ENCODE measurements at regions not wholly inside any gene's neighbourhood (a gene's known extent, or its start where the extent isn't known, plus 50 kb on each side); places are given as distances from the start of the nearest gene placed in this dataset.

- DNase-seq = no peak
- peaks cover 0 to 10% (median 4%) of the 10 kb centered on the region in 7 donors for H3K9me3 Mint-ChIP-seq
- H3K36me3 ChIP-seq (replicated peaks in 1 of 2; ENCODE audit: control insufficient read depth in 1 of 2, insufficient read depth in 2 of 2, low read length in 2 of 2) = no peaks in the 10 kb centered on the region
- H3K4me3 ChIP-seq (replicated peaks in 1 of 3; ENCODE audit: low read depth in 2 of 3, low read length in 3 of 3) = no peak overlapping the region
- no peak overlapping the region for H2AFZ ChIP-seq (ENCODE audit: insufficient read depth, low read depth, low read length, poor library complexity, severe bottlenecking)
- no peak overlapping the region for H3K4me3 Mint-ChIP-seq
- H3K4me1 ChIP-seq (ENCODE audit: control insufficient read depth in 1 of 2, insufficient read depth in 2 of 2, low read length in 2 of 2) = no peaks in the 10 kb centered on the region
- no peak overlapping the region for H3K9ac ChIP-seq (ENCODE audit: insufficient read depth, low read length, poor library complexity, severe bottlenecking)
- no peaks in the 10 kb centered on the region for H3K4me1 Mint-ChIP-seq
- H3K27me3 ChIP-seq (ENCODE audit: control insufficient read depth in 2 of 2, insufficient read depth in 2 of 2, low read length in 2 of 2) = no peaks in the 10 kb centered on the region
- no peak overlapping the region for H3K27ac Mint-ChIP-seq
- no peaks in the 10 kb centered on the region for H3K9me3 ChIP-seq (replicated peaks in 1 of 2; ENCODE audit: control insufficient read depth in 1 of 2, insufficient read depth in 1 of 2, low read length in 2 of 2)
- no peaks in the 10 kb centered on the region for H4K20me1 ChIP-seq (ENCODE audit: insufficient read depth, low read length)
- 100% methylated on average over 1 of the region's 3 CpGs for WGBS (ENCODE audit: insufficient coverage)
- no peaks in the 10 kb centered on the region for H3K27me3 Mint-ChIP-seq (ENCODE audit: low read depth in 3 of 3)
- H3K27ac ChIP-seq (ENCODE audit: low read depth in 1 of 2, low read length in 2 of 2) = no peak overlapping the region
- H3K4me2 ChIP-seq (replicated peaks; ENCODE audit: extremely low read depth, low read length, poor library complexity, severe bottlenecking) = no peak overlapping the region
- no peaks in the 10 kb centered on the region for H3K36me3 Mint-ChIP-seq
- H3K79me2 ChIP-seq (ENCODE audit: insufficient read depth, low read length) = no peaks in the 10 kb centered on the region
- TF ChIP-seq CTCF (IDR thresholded peaks at IDR 0.05) = no peak
- intact Hi-C loops (cut with micrococcal nuclease) = no loop called here
Measured at GRCh38 chr12:58323676-58324075, 382.3 kb downstream of the ATP23 start.

GRCh38 chr12:58325561-58325960 is 384.2 kb downstream of the ATP23 start:
- H3K9ac ChIP-seq (ENCODE audit: insufficient read depth, low read length, poor library complexity, severe bottlenecking) = no peak overlapping the region
- H3K4me1 Mint-ChIP-seq = no peaks in the 10 kb centered on the region
- no peaks in the 10 kb centered on the region for H3K79me2 ChIP-seq (ENCODE audit: insufficient read depth, low read length)
- DNase-seq = no peak
- H3K4me3 Mint-ChIP-seq = no peak overlapping the region
- peaks cover 0 to 3% (median 0%) of the 10 kb centered on the region in 7 donors for H3K9me3 Mint-ChIP-seq
- no CpG with 5 or more reads among the region's 1 CpG for WGBS (ENCODE audit: insufficient coverage)
- intact Hi-C loops (cut with micrococcal nuclease) = no loop called here
- no peaks in the 10 kb centered on the region for H3K36me3 ChIP-seq (replicated peaks in 1 of 2; ENCODE audit: control insufficient read depth in 1 of 2, insufficient read depth in 2 of 2, low read length in 2 of 2)
- H3K9me3 ChIP-seq (replicated peaks in 1 of 2; ENCODE audit: control insufficient read depth in 1 of 2, insufficient read depth in 1 of 2, low read length in 2 of 2) = no peaks in the 10 kb centered on the region
- no peaks in the 10 kb centered on the region for H4K20me1 ChIP-seq (ENCODE audit: insufficient read depth, low read length)
- H3K27ac Mint-ChIP-seq = no peak overlapping the region
- H3K4me1 ChIP-seq (ENCODE audit: control insufficient read depth in 1 of 2, insufficient read depth in 2 of 2, low read length in 2 of 2) = no peaks in the 10 kb centered on the region
- no peaks in the 10 kb centered on the region for H3K27me3 Mint-ChIP-seq (ENCODE audit: low read depth in 3 of 3)
- no peak for TF ChIP-seq CTCF (IDR thresholded peaks at IDR 0.05)
- no peak overlapping the region for H3K27ac ChIP-seq (ENCODE audit: low read depth in 1 of 2, low read length in 2 of 2)
- H2AFZ ChIP-seq (ENCODE audit: insufficient read depth, low read depth, low read length, poor library complexity, severe bottlenecking) = no peak overlapping the region
- no peak overlapping the region for H3K4me2 ChIP-seq (replicated peaks; ENCODE audit: extremely low read depth, low read length, poor library complexity, severe bottlenecking)
- no peaks in the 10 kb centered on the region for H3K36me3 Mint-ChIP-seq
- H3K4me3 ChIP-seq (replicated peaks in 1 of 3; ENCODE audit: low read depth in 2 of 3, low read length in 3 of 3) = no peak overlapping the region
- H3K27me3 ChIP-seq (ENCODE audit: control insufficient read depth in 2 of 2, insufficient read depth in 2 of 2, low read length in 2 of 2) = no peaks in the 10 kb centered on the region

Data from CD14-positive monocyte (primary cell).